HFF-Myc (cell line): ENCODE measurements at regions not wholly inside any gene's neighbourhood (a gene's known extent, or its start where the extent isn't known, plus 50 kb on each side); places are given as distances from the start of the nearest gene placed in this dataset.

Experiments used
- DNase-seq: peaks from one replicate; pipeline ENCODE4 v3.0.0-alpha.2; 2011; ENCODE audit warnings: low read depth; ENCODE audit errors: extremely low read depth
- H3K4me3 ChIP-seq: replicated peaks from 2 replicates; pipeline ENCODE4 v1.5.1; 2011; ENCODE audit warnings: low read depth, mild to moderate bottlenecking, control low read depth, low read length
- CTCF ChIP-seq: IDR thresholded peaks from 2 replicates; pipeline ENCODE4 v1.5.1; 2012; ENCODE audit warnings: mild to moderate bottlenecking, low read depth, low read length, control low read depth; ENCODE audit errors: missing control alignments

GRCh38 chr5:3780278-3780677 is 184.6 kb downstream of the IRX1 start:
- TF ChIP-seq CTCF = no peak
- DNase-seq = no peak
- no peak overlapping the region for H3K4me3 ChIP-seq

- no peak for TF ChIP-seq CTCF
- H3K4me3 ChIP-seq = no peak overlapping the region
- no peak for DNase-seq
Measured at GRCh38 chr5:3780907-3781306, 185.3 kb downstream of the IRX1 start.

GRCh38 chr5:3784854-3785253 is 189.2 kb downstream of the IRX1 start:
- no peak for DNase-seq
- TF ChIP-seq CTCF = no peak
- no peak overlapping the region for H3K4me3 ChIP-seq

- DNase-seq = no peak
- TF ChIP-seq CTCF = no peak
- H3K4me3 ChIP-seq = no peak overlapping the region
Measured at GRCh38 chr5:3786165-3786564, 190.5 kb downstream of the IRX1 start.

GRCh38 chr5:3786891-3787430 is 191.3 kb downstream of the IRX1 start:
- no peak overlapping the region for H3K4me3 ChIP-seq
- TF ChIP-seq CTCF = no peak

GRCh38 chr5:3787604-3788003 is 192.0 kb downstream of the IRX1 start:
- H3K4me3 ChIP-seq = no peak overlapping the region
- DNase-seq = no peak
- no peak for TF ChIP-seq CTCF

More at GRCh38 chr5:3786891-3787430, 191.3 kb downstream of the IRX1 start:
- no peak for DNase-seq
